22Rv1 (cell line): ENCODE measurements at regions not wholly inside any gene's neighbourhood (a gene's known extent, or its start where the extent isn't known, plus 50 kb on each side); places are given as distances from the start of the nearest gene placed in this dataset.

Source experiments
- CTCF ChIP-seq: fragments of 450-650 bp; IDR thresholded peaks from 2 replicates; pipeline ENCODE4 v1.5.1; 2017; ENCODE audit warnings: mild to moderate bottlenecking
- ZFX ChIP-seq: fragments of 450-650 bp; IDR thresholded peaks from 2 replicates; pipeline ENCODE4 v1.6.1; 2017; ENCODE audit warnings: antibody characterized with exemption, borderline replicate concordance

GRCh38 chr9:126109575-126109974, 217.1 kb upstream of the MVB12B start:
- TF ChIP-seq ZFX = no peak
- TF ChIP-seq CTCF = no peak
